HEK293T (cell line): ENCODE measurements at regions not wholly inside any gene's neighbourhood (a gene's known extent, or its start where the extent isn't known, plus 50 kb on each side); places are given as distances from the start of the nearest gene placed in this dataset.

ENCODE experiments used
- ARNT ChIP-seq: fragments of 450-650 bp; IDR thresholded peaks from 2 replicates; pipeline ENCODE4 v1.6.1; 2017; ENCODE audit warnings: mild to moderate bottlenecking
- BHLHE40 ChIP-seq: fragments of 450-650 bp; IDR thresholded peaks from 2 replicates; pipeline ENCODE4 v1.6.1; 2016; ENCODE audit warnings: mild to moderate bottlenecking, moderate library complexity, borderline replicate concordance
- CTBP1 ChIP-seq: fragments of 450-650 bp; IDR thresholded peaks from 2 replicates; pipeline ENCODE4 v1.6.1; 2016; ENCODE audit warnings: borderline replicate concordance
- ELF4 ChIP-seq: fragments of 450-650 bp; IDR thresholded peaks from 2 replicates; pipeline ENCODE4 v1.6.1; 2017; ENCODE audit warnings: antibody characterized with exemption
- FOXK2 ChIP-seq: fragments of 450-650 bp; IDR thresholded peaks from 2 replicates; pipeline ENCODE4 v1.6.1; 2016; ENCODE audit warnings: mild to moderate bottlenecking
- FOXM1 ChIP-seq: fragments of 450-650 bp; IDR thresholded peaks from 2 replicates; pipeline ENCODE4 v1.6.1; 2017; ENCODE audit warnings: mild to moderate bottlenecking, borderline replicate concordance
- HDGF ChIP-seq: fragments of 450-650 bp; IDR thresholded peaks from 2 replicates; pipeline ENCODE4 v1.6.1; 2017; ENCODE audit warnings: antibody characterized with exemption, borderline replicate concordance
- L3MBTL2 ChIP-seq: fragments of 450-650 bp; conservative IDR thresholded peaks from 2 replicates; pipeline ENCODE4 v1.6.1; 2016; ENCODE audit warnings: mild to moderate bottlenecking
- LEF1 ChIP-seq: fragments of 450-650 bp; IDR thresholded peaks from 2 replicates; pipeline ENCODE4 v1.6.1; 2017; ENCODE audit warnings: mild to moderate bottlenecking, borderline replicate concordance
- NFRKB ChIP-seq: fragments of 450-650 bp; IDR thresholded peaks from 2 replicates; pipeline ENCODE4 v1.6.1; 2016; ENCODE audit warnings: mild to moderate bottlenecking, moderate library complexity
- SP1 ChIP-seq: fragments of 450-650 bp; IDR thresholded peaks from 2 replicates; pipeline ENCODE4 v1.6.1; 2017
- SUZ12 ChIP-seq: fragments of 450-650 bp; IDR thresholded peaks from 2 replicates; pipeline ENCODE4 v1.6.1; 2016; ENCODE audit warnings: mild to moderate bottlenecking
- TARDBP ChIP-seq: fragments of 450-650 bp; IDR thresholded peaks from 2 replicates; pipeline ENCODE4 v1.6.1; 2016
- ZNF384 ChIP-seq: fragments of 450-650 bp; IDR thresholded peaks from 2 replicates; pipeline ENCODE4 v1.6.1; 2016

- no peak for TF ChIP-seq HDGF
- TF ChIP-seq TARDBP = no peak
- no peak for TF ChIP-seq SP1
- no peak for TF ChIP-seq BHLHE40
- TF ChIP-seq CTBP1 = no peak
- no peak for TF ChIP-seq ZNF384
- no peak for TF ChIP-seq L3MBTL2
- TF ChIP-seq FOXM1 = no peak
- no peak for TF ChIP-seq ELF4
- TF ChIP-seq SUZ12 = no peak
- no peak for TF ChIP-seq FOXK2
- TF ChIP-seq ARNT = no peak
- TF ChIP-seq LEF1 = no peak
- no peak for TF ChIP-seq NFRKB
These were observed 102.6 kb upstream of the SLC4A4 start for GRCh38 chr4:71236226-71236625.
